Activated CD4-positive, CD25-positive, alpha-beta regulatory T cell (primary cell): ENCODE measurements at regions not wholly inside any gene's neighbourhood (a gene's known extent, or its start where the extent isn't known, plus 50 kb on each side); places are given as distances from the start of the nearest gene placed in this dataset.
"Not testable (repeated sequence)": the region's sequence is repeated elsewhere in the genome, so short reads cannot be mapped to it uniquely, and the experiment has no call there.

ENCODE experiments used
- DNase-seq, 4 experiments: peaks; one replicate each; lab custom pipeline; 2025; lab: John Stamatoyannopoulos, UW

GRCh38 chr22:27312966-27313855 lies 488.3 kb downstream of the MN1 start:
- DNase-seq = no peak

- no peak for DNase-seq
Measured at GRCh38 chr22:27314276-27314807, 487.2 kb downstream of the MN1 start.

- DNase-seq = no peak
Measured at GRCh38 chr22:27315833-27316232, 485.7 kb downstream of the MN1 start.

- no peak for DNase-seq
Measured at GRCh38 chr22:27317096-27317495, 484.5 kb downstream of the MN1 start.

- DNase-seq = no peak
Measured at GRCh38 chr22:27317971-27318428, 483.6 kb downstream of the MN1 start.

- no peak for DNase-seq
Measured at GRCh38 chr22:27318516-27318915, 483.0 kb downstream of the MN1 start.

GRCh38 chr22:27323661-27324060 lies 477.9 kb downstream of the MN1 start:
- DNase-seq = no peak

GRCh38 chr22:27324908-27325307 lies 476.6 kb downstream of the MN1 start:
- not testable (repeated sequence) for DNase-seq

- DNase-seq = no peak
Measured at GRCh38 chr22:27327497-27327896, 474.1 kb downstream of the MN1 start.

- DNase-seq = no peak
Measured at GRCh38 chr22:27327981-27328721, 473.4 kb downstream of the MN1 start.

GRCh38 chr22:27329131-27329850 lies 472.3 kb downstream of the MN1 start:
- DNase-seq = no peak

GRCh38 chr22:27329966-27330645 lies 471.4 kb downstream of the MN1 start:
- DNase-seq = no peak

- DNase-seq = no peak
Measured at GRCh38 chr22:27331526-27332281, 469.9 kb downstream of the MN1 start.

GRCh38 chr22:27335102-27335660 lies 466.4 kb downstream of the MN1 start:
- no peak for DNase-seq

GRCh38 chr22:27336151-27337090 lies 465.1 kb downstream of the MN1 start:
- DNase-seq = no peak

GRCh38 chr22:27337676-27338075 lies 463.9 kb downstream of the MN1 start:
- DNase-seq = no peak

- no peak for DNase-seq
Measured at GRCh38 chr22:27340047-27340446, 461.5 kb downstream of the MN1 start.

GRCh38 chr22:27344546-27344945 lies 457.0 kb downstream of the MN1 start:
- no peak for DNase-seq

- DNase-seq = no peak
Measured at GRCh38 chr22:27345691-27346090, 455.9 kb downstream of the MN1 start.
